Loucy (cell line): ENCODE measurements at regions not wholly inside any gene's neighbourhood (a gene's known extent, or its start where the extent isn't known, plus 50 kb on each side); places are given as distances from the start of the nearest gene placed in this dataset.

Experiments
- CTCF ChIP-seq: fragments of 200-600 bp; sonication (generic); conservative IDR thresholded peaks from 2 replicates; pipeline ENCODE4 v1.5.1; 2014; ENCODE audit warnings: mild to moderate bottlenecking, antibody characterized with exemption, low read length
- EZH2phosphoT487 ChIP-seq: fragments of 200-600 bp; IDR thresholded peaks from 2 replicates; pipeline ENCODE4 v1.6.1; 2018; ENCODE audit warnings: antibody characterized with exemption, mild to moderate bottlenecking, moderate library complexity, borderline replicate concordance

GRCh38 chr11:116500947-116501602 is 271.7 kb downstream of the BUD13 start:
- TF ChIP-seq CTCF (no peak), EZH2phosphoT487 (no peak)
